CD4-positive, CD25-positive, alpha-beta regulatory T cell (primary cell): ENCODE measurements at regions not wholly inside any gene's neighbourhood (a gene's known extent, or its start where the extent isn't known, plus 50 kb on each side); places are given as distances from the start of the nearest gene placed in this dataset.

Experiments used
- ATAC-seq, 2 donors: fragments of 150-1000 bp; cut with Tn5 transposase; one replicate each; pipeline ENCODE4 v1.10.0; 2021; ENCODE audit warnings: low read depth in 2 of 2, moderate number of reproducible peaks in 2 of 2, moderate library complexity in 1 of 2
- DNase-seq, 3 donors: peaks; one replicate each; pipeline versions ENCODE4 v3.0.0 to v3.0.0-alpha.2; 2012 to 2022; ENCODE audit warnings: mixed read lengths in 1 of 3
- H3K27ac ChIP-seq: one replicate; pipeline ENCODE4 v1.7.0; 2013; ENCODE audit warnings: mild to moderate bottlenecking, low read length; ENCODE audit not compliant: insufficient read depth, poor library complexity, severe bottlenecking
- H3K27me3 ChIP-seq: one replicate; pipeline ENCODE4 v1.7.0; 2013; ENCODE audit warnings: low read length; ENCODE audit not compliant: control insufficient read depth, insufficient read depth
- H3K36me3 ChIP-seq: one replicate; pipeline ENCODE4 v1.7.0; 2013; ENCODE audit warnings: mild to moderate bottlenecking, low read length, moderate library complexity; ENCODE audit not compliant: control insufficient read depth, insufficient read depth
- H3K4me1 ChIP-seq: 2 replicates; pipeline ENCODE4 v1.7.0; 2013; ENCODE audit warnings: mild to moderate bottlenecking, low read length; ENCODE audit not compliant: insufficient read depth, control insufficient read depth, poor library complexity, severe bottlenecking
- H3K4me3 ChIP-seq: one replicate; pipeline ENCODE4 v1.7.0; 2013; ENCODE audit warnings: low read depth, mild to moderate bottlenecking, low read length, moderate library complexity
- H3K9me3 ChIP-seq, 2 experiments: 1 replicate in 1 of 2; 2 replicates in 1 of 2; pipeline ENCODE4 v1.7.0; 2013; ENCODE audit warnings: low read length in 2 of 2, mild to moderate bottlenecking in 1 of 2, moderate library complexity in 1 of 2; ENCODE audit not compliant: control insufficient read depth in 2 of 2
- H3K27ac Mint-ChIP-seq, 3 donors: one replicate each; pipeline ENCODE4 v1.8.0; 2020 to 2022; ENCODE audit warnings: mild to moderate bottlenecking in 3 of 3, mixed read lengths in 3 of 3, moderate library complexity in 2 of 3
- H3K27me3 Mint-ChIP-seq: one replicate; pipeline ENCODE4 v1.8.0; 2022; ENCODE audit warnings: mild to moderate bottlenecking, mixed read lengths
- H3K36me3 Mint-ChIP-seq: one replicate; pipeline ENCODE4 v1.8.0; 2020; ENCODE audit warnings: mixed read lengths
- H3K4me1 Mint-ChIP-seq, 4 donors: one replicate each; pipeline ENCODE4 v1.8.0; 2020 to 2022; ENCODE audit warnings: mixed read lengths in 4 of 4, mild to moderate bottlenecking in 1 of 4
- H3K4me3 Mint-ChIP-seq, 4 donors: one replicate each; pipeline ENCODE4 v1.8.0; 2020 to 2022; ENCODE audit warnings: mild to moderate bottlenecking in 4 of 4, mixed read lengths in 4 of 4, moderate library complexity in 3 of 4
- H3K9me3 Mint-ChIP-seq, 7 donors: one replicate each; pipeline ENCODE4 v1.8.0; 2020 to 2022; ENCODE audit warnings: mixed read lengths in 7 of 7, mild to moderate bottlenecking in 3 of 7, moderate library complexity in 2 of 7

GRCh38 chr1:83698644-83699043 is 300.3 kb downstream of the TTLL7 start:
- no peak for ATAC-seq
- no peak for DNase-seq
- peaks cover 13% of the 10 kb centered on the region for H3K27me3 Mint-ChIP-seq
- H3K4me3 Mint-ChIP-seq, result no peak overlapping the region
- Histone ChIP-seq H3K36me3 (no peaks in the 10 kb centered on the region), H3K4me1 (no peaks in the 10 kb centered on the region), H3K27me3 (no peaks in the 10 kb centered on the region), H3K27ac (no peak overlapping the region), H3K9me3 (no peaks in the 10 kb centered on the region), H3K4me3 (no peak overlapping the region)
- H3K36me3 Mint-ChIP-seq, result no peaks in the 10 kb centered on the region
- H3K9me3 Mint-ChIP-seq, result peaks cover 0 to 5% (median 1%) of the 10 kb centered on the region in 7 donors
- H3K27ac Mint-ChIP-seq, result no peak overlapping the region
- H3K4me1 Mint-ChIP-seq, result peaks cover 0 to 6% (median 0%) of the 10 kb centered on the region in 4 donors

GRCh38 chr1:83697961-83698360 is 301.0 kb downstream of the TTLL7 start:
- Histone ChIP-seq H3K27me3 (no peaks in the 10 kb centered on the region), H3K4me3 (no peak overlapping the region), H3K27ac (no peak overlapping the region), H3K4me1 (no peaks in the 10 kb centered on the region), H3K9me3 (no peaks in the 10 kb centered on the region), H3K36me3 (no peaks in the 10 kb centered on the region)
- Mint-ChIP-seq H3K36me3 (no peaks in the 10 kb centered on the region), H3K27me3 (peaks cover 20% of the 10 kb centered on the region), H3K4me1 (peaks cover 0 to 12% (median 0%) of the 10 kb centered on the region in 4 donors), H3K9me3 (peaks cover 0 to 5% (median 1%) of the 10 kb centered on the region in 7 donors), H3K4me3 (no peak overlapping the region), H3K27ac (no peak overlapping the region)
- ATAC-seq (no peak), DNase-seq (no peak)

GRCh38 chr1:83697220-83697619 is 301.7 kb downstream of the TTLL7 start:
- ATAC-seq (no peak), DNase-seq (no peak)
- Histone ChIP-seq H3K9me3 (no peaks in the 10 kb centered on the region), H3K4me1 (no peaks in the 10 kb centered on the region), H3K4me3 (no peak overlapping the region), H3K36me3 (no peaks in the 10 kb centered on the region), H3K27me3 (no peaks in the 10 kb centered on the region), H3K27ac (no peak overlapping the region)
- H3K27me3 Mint-ChIP-seq, result peaks cover 21% of the 10 kb centered on the region
- H3K9me3 Mint-ChIP-seq, result peaks cover 0 to 5% (median 1%) of the 10 kb centered on the region in 7 donors
- no peak overlapping the region for H3K27ac Mint-ChIP-seq
- no peaks in the 10 kb centered on the region for H3K36me3 Mint-ChIP-seq
- H3K4me1 Mint-ChIP-seq, result peaks cover 0 to 13% (median 0%) of the 10 kb centered on the region in 4 donors
- H3K4me3 Mint-ChIP-seq, result no peak overlapping the region

- no peaks in the 10 kb centered on the region for H3K36me3 ChIP-seq
- Mint-ChIP-seq H3K27ac (no peak overlapping the region), H3K27me3 (peaks cover 21% of the 10 kb centered on the region)
These were observed 304.5 kb downstream of the TTLL7 start for GRCh38 chr1:83694449-83694848.

GRCh38 chr1:83693427-83694126 is 305.4 kb downstream of the TTLL7 start:
- Mint-ChIP-seq H3K4me1 (peaks cover 0 to 13% (median 0%) of the 10 kb centered on the region in 4 donors), H3K9me3 (peaks cover 0 to 15% (median 5%) of the 10 kb centered on the region in 7 donors), H3K27ac (no peak overlapping the region), H3K27me3 (peaks cover 21% of the 10 kb centered on the region), H3K36me3 (no peaks in the 10 kb centered on the region), H3K4me3 (peak overlapping the region in 2 of 4 donors; percentile 33 to 82)
- Histone ChIP-seq H3K27me3 (no peaks in the 10 kb centered on the region), H3K4me3 (no peak overlapping the region), H3K9me3 (no peaks in the 10 kb centered on the region), H3K27ac (no peak overlapping the region), H3K4me1 (no peaks in the 10 kb centered on the region), H3K36me3 (no peaks in the 10 kb centered on the region)
- DNase-seq, result no peak
- ATAC-seq, result no peak

More at GRCh38 chr1:83694449-83694848, 304.5 kb downstream of the TTLL7 start:
- Mint-ChIP-seq H3K4me3 (no peak overlapping the region), H3K9me3 (peaks cover 0 to 12% (median 2%) of the 10 kb centered on the region in 7 donors), H3K36me3 (no peaks in the 10 kb centered on the region), H3K4me1 (peaks cover 0 to 13% (median 0%) of the 10 kb centered on the region in 4 donors)
- Histone ChIP-seq H3K27me3 (no peaks in the 10 kb centered on the region), H3K4me3 (no peak overlapping the region), H3K9me3 (no peaks in the 10 kb centered on the region), H3K27ac (no peak overlapping the region), H3K4me1 (no peaks in the 10 kb centered on the region)
- no peak for DNase-seq
- no peak for ATAC-seq

GRCh38 chr1:83692524-83693381 is 306.2 kb downstream of the TTLL7 start:
- Mint-ChIP-seq H3K9me3 (peaks cover 0 to 20% (median 7%) of the 10 kb centered on the region in 7 donors), H3K4me1 (peaks cover 0 to 13% (median 0%) of the 10 kb centered on the region in 4 donors), H3K36me3 (no peaks in the 10 kb centered on the region), H3K4me3 (peak overlapping the region in 2 of 4 donors; percentile 77 to 82), H3K27me3 (peaks cover 21% of the 10 kb centered on the region), H3K27ac (peak overlapping the region in 2 of 3 donors; percentile 79 to 86)
- no peak overlapping the region for H3K4me3 ChIP-seq
- ATAC-seq, result peak; percentile 48 to 62
- DNase-seq, result peak in 1 of 3 donors; percentile 51
- H3K4me1 ChIP-seq, result no peaks in the 10 kb centered on the region
- H3K27ac ChIP-seq, result no peak overlapping the region
- H3K36me3 ChIP-seq, result no peaks in the 10 kb centered on the region
- H3K9me3 ChIP-seq, result no peaks in the 10 kb centered on the region
- H3K27me3 ChIP-seq, result no peaks in the 10 kb centered on the region

- Mint-ChIP-seq H3K4me1 (peaks cover 0 to 13% (median 0%) of the 10 kb centered on the region in 4 donors), H3K36me3 (no peaks in the 10 kb centered on the region), H3K4me3 (no peak overlapping the region), H3K27me3 (peaks cover 17% of the 10 kb centered on the region), H3K9me3 (peaks cover 0 to 21% (median 7%) of the 10 kb centered on the region in 7 donors), H3K27ac (no peak overlapping the region)
- DNase-seq (no peak), ATAC-seq (no peak)
- Histone ChIP-seq H3K4me1 (no peaks in the 10 kb centered on the region), H3K27me3 (no peaks in the 10 kb centered on the region), H3K4me3 (no peak overlapping the region), H3K27ac (no peak overlapping the region), H3K36me3 (no peaks in the 10 kb centered on the region), H3K9me3 (no peaks in the 10 kb centered on the region)
These were observed 306.9 kb downstream of the TTLL7 start for GRCh38 chr1:83691953-83692500.
